HL-60 (cell line): ENCODE measurements at regions not wholly inside any gene's neighbourhood (a gene's known extent, or its start where the extent isn't known, plus 50 kb on each side); places are given as distances from the start of the nearest gene placed in this dataset.
"Not testable (repeated sequence)": the region's sequence is repeated elsewhere in the genome, so short reads cannot be mapped to it uniquely, and the experiment has no call there.

ENCODE experiments used
- DNase-seq, 2 experiments: peaks; one replicate each; pipeline ENCODE4 v3.0.0-alpha.2; 2010 to 2020; ENCODE audit warnings: low read depth in 1 of 2, low spot score in 1 of 2
- H3K27ac ChIP-seq: fragments of 250-450 bp; sonication (Bioruptor Pico); replicated peaks from 2 replicates; pipeline ENCODE4 v1.5.1; 2020; ENCODE audit warnings: mild to moderate bottlenecking, moderate library complexity
- H3K27me3 ChIP-seq: fragments of 250-450 bp; sonication (Bioruptor Pico); 2 replicates; pipeline ENCODE4 v1.5.1; 2021; ENCODE audit warnings: mild to moderate bottlenecking, moderate library complexity; ENCODE audit not compliant: insufficient read depth, poor library complexity, severe bottlenecking
- H3K4me3 ChIP-seq: replicated peaks from 2 replicates; pipeline ENCODE4 v1.5.1; 2011; ENCODE audit warnings: mild to moderate bottlenecking, control low read depth, low read length; ENCODE audit not compliant: insufficient read depth
- GABPA ChIP-seq: IDR thresholded peaks from 2 replicates; pipeline ENCODE4 v1.6.1; 2012; ENCODE audit warnings: low read depth
- POLR2AphosphoS5 ChIP-seq: IDR thresholded peaks from 2 replicates; pipeline ENCODE4 v1.6.1; 2012; ENCODE audit warnings: low read depth
- SPI1 ChIP-seq: IDR thresholded peaks from 2 replicates; pipeline ENCODE4 v1.6.1; 2012; ENCODE audit warnings: low read depth, mild to moderate bottlenecking, borderline replicate concordance
- TF ChIP-seq, protein P1 (sequence below): IDR thresholded peaks from 2 replicates; pipeline ENCODE4 v1.6.1; 2012; ENCODE audit warnings: low read depth; ENCODE audit not compliant: insufficient replicate concordance
- TF ChIP-seq, protein P2 (sequence below): IDR thresholded peaks from one replicate; pipeline ENCODE4 v1.5.1; 2011; ENCODE audit warnings: low read length, control low read depth, inconsistent platforms; ENCODE audit not compliant: insufficient read depth

DNA sequence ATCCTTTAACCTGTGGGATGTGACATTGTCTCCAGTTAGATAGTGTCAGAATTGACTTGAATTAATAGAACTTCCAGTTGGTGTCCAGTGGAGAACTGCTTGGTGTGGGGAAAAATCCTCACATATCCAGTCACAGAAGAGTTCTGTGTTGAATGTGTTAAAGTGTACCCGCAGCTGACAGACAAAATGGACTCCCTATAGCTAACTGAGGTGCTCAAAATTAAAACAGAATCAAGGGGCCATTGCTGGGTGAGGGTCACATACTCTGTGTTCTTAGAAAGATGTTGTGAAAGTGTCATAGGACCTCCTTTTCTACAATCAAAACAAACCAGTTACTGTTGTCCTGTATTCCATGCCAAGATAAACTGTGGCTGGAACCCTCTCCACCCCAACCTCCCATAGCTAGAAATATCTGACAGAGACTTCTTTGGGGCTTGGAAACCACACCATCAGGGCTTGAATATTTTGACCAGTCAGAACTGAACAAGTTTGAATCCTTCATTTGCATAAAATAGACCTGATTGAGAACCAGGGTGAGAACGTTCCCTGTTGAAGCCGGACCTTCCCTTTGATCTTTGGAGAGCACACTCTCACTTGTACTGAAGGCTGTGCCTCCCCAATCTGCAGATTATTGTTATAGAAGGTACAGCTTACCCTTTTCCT is 164.0 kb upstream of the ZNF608 start:
- H3K27me3 ChIP-seq, result no peaks in the 10 kb centered on the region
- no peak overlapping the region for H3K4me3 ChIP-seq
- DNase-seq, result no peak
- H3K27ac ChIP-seq, result no peak overlapping the region
- TF ChIP-seq GABPA, result no peak
- TF ChIP-seq, protein P1, sequence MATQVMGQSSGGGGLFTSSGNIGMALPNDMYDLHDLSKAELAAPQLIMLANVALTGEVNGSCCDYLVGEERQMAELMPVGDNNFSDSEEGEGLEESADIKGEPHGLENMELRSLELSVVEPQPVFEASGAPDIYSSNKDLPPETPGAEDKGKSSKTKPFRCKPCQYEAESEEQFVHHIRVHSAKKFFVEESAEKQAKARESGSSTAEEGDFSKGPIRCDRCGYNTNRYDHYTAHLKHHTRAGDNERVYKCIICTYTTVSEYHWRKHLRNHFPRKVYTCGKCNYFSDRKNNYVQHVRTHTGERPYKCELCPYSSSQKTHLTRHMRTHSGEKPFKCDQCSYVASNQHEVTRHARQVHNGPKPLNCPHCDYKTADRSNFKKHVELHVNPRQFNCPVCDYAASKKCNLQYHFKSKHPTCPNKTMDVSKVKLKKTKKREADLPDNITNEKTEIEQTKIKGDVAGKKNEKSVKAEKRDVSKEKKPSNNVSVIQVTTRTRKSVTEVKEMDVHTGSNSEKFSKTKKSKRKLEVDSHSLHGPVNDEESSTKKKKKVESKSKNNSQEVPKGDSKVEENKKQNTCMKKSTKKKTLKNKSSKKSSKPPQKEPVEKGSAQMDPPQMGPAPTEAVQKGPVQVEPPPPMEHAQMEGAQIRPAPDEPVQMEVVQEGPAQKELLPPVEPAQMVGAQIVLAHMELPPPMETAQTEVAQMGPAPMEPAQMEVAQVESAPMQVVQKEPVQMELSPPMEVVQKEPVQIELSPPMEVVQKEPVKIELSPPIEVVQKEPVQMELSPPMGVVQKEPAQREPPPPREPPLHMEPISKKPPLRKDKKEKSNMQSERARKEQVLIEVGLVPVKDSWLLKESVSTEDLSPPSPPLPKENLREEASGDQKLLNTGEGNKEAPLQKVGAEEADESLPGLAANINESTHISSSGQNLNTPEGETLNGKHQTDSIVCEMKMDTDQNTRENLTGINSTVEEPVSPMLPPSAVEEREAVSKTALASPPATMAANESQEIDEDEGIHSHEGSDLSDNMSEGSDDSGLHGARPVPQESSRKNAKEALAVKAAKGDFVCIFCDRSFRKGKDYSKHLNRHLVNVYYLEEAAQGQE, result no peak
- TF ChIP-seq POLR2AphosphoS5, result no peak
- TF ChIP-seq SPI1, result no peak
- TF ChIP-seq, protein P2, sequence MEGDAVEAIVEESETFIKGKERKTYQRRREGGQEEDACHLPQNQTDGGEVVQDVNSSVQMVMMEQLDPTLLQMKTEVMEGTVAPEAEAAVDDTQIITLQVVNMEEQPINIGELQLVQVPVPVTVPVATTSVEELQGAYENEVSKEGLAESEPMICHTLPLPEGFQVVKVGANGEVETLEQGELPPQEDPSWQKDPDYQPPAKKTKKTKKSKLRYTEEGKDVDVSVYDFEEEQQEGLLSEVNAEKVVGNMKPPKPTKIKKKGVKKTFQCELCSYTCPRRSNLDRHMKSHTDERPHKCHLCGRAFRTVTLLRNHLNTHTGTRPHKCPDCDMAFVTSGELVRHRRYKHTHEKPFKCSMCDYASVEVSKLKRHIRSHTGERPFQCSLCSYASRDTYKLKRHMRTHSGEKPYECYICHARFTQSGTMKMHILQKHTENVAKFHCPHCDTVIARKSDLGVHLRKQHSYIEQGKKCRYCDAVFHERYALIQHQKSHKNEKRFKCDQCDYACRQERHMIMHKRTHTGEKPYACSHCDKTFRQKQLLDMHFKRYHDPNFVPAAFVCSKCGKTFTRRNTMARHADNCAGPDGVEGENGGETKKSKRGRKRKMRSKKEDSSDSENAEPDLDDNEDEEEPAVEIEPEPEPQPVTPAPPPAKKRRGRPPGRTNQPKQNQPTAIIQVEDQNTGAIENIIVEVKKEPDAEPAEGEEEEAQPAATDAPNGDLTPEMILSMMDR, result no peak

DNA sequence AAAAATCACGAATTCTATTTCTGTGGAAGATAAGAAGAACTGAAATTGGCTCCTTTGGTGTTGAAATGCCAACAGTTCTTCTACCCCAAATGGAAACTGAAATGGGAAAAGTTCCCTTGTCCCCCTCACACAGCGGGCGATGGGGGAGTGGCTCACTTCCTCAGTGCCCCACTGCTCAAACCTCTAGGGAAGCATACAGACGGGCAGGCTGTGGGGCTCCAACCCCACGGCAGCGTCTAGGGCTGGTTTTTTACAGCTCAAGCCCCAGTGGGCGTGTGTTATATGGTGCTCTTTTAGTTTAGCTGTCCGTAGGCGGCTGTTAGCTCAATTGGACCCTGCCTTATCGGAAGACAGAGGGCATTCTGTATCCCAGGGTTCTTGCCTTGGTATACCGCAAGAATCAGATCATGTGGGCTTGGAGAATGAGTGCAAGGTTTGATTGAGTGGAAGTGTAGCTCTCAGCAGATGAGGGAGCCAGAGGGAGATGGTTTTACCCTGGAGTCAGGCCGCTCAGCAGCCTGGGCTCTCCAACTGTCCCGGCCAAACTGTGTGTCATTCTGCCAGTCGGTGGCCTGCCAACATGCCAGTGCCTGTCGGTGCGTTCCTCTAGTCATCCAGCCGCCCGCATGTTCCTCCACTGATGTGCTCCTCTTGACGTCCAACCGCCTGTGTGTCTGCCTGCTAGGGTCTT is 166.3 kb upstream of the ZNF608 start:
- H3K27me3 ChIP-seq, result no peaks in the 10 kb centered on the region
- no peak overlapping the region for H3K4me3 ChIP-seq
- TF ChIP-seq, protein P2, result no peak
- TF ChIP-seq POLR2AphosphoS5 (no peak), GABPA (no peak), SPI1 (no peak)
- TF ChIP-seq, protein P1, result no peak
- no peak overlapping the region for H3K27ac ChIP-seq
- no peak for DNase-seq

DNA sequence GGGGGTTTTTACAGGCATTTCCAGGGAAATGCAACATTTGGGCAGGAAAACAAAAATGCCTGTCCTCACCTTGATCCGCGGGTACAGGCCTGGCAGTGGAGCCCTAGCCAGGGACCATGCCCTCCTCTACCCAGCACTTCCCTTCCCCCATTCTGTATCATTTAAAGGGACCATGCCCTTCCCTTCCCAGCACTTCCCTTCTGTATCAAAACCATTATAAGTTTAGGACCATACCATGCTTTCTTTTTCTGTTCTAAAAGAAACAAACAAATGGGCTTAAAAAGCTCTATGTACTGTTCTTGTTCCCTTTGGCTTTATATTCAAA is 166.9 kb upstream of the ZNF608 start:
- TF ChIP-seq, protein P2, result no peak
- TF ChIP-seq, protein P1, result no peak
- no peak for TF ChIP-seq SPI1
- TF ChIP-seq GABPA, result no peak
- TF ChIP-seq POLR2AphosphoS5, result no peak
- H3K27me3 ChIP-seq, result no peaks in the 10 kb centered on the region
- no peak overlapping the region for H3K27ac ChIP-seq
- H3K4me3 ChIP-seq, result no peak overlapping the region
- no peak for DNase-seq

DNA sequence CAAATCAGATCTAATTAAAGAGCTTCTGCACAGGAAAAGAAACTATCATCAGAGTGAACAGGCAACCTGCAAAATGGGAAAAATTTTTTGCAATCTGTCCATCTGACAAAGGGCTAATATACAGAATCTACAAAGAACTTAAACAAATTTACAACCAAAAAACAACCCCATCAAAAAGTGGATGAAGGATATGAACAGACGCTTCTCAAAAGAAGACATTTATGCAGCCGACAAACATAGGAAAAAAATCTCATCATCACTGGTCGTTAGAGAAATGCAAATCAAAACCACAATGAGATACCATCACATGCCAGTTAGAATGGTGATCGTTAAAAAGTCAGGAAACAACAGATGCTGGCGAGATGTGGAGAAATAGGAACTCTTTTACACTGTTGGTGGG is 169.9 kb upstream of the ZNF608 start:
- not testable (repeated sequence) for H3K27me3 ChIP-seq, H3K4me3 ChIP-seq, DNase-seq, H3K27ac ChIP-seq
